CD14-positive monocyte (primary cell): ENCODE measurements at regions not wholly inside any gene's neighbourhood (a gene's known extent, or its start where the extent isn't known, plus 50 kb on each side); places are given as distances from the start of the nearest gene placed in this dataset.

Experiments used
- DNase-seq, 3 donors: peaks; one replicate each; pipeline ENCODE4 v3.0.0-alpha.2; 2011 to 2022
- H2AFZ ChIP-seq: 2 replicates; pipeline ENCODE4 v1.6.0; 2012; ENCODE audit warnings: mild to moderate bottlenecking, low read depth, low read length, inconsistent platforms; ENCODE audit not compliant: insufficient read depth, poor library complexity, severe bottlenecking
- H3K27ac ChIP-seq, 2 donors: 1 replicate in 1 of 2; 2 replicates in 1 of 2; pipeline ENCODE4 v1.5.1; 2012 to 2013; ENCODE audit warnings: low read length in 2 of 2, control low read depth in 1 of 2, inconsistent platforms in 1 of 2, low read depth in 1 of 2, mild to moderate bottlenecking in 1 of 2
- H3K27me3 ChIP-seq, 2 donors: one replicate each; pipeline versions ENCODE4 v1.6.0 to v1.6.1; 2011 to 2013; ENCODE audit warnings: low read length in 2 of 2; ENCODE audit not compliant: control insufficient read depth in 2 of 2, insufficient read depth in 2 of 2
- H3K36me3 ChIP-seq, 2 donors: replicated peaks in 1 of 2; 1 replicate in 1 of 2; 2 replicates in 1 of 2; pipeline versions ENCODE4 v1.5.1 to v1.6.1; 2012 to 2013; ENCODE audit warnings: low read length in 2 of 2, control low read depth in 1 of 2, inconsistent platforms in 1 of 2, mild to moderate bottlenecking in 1 of 2; ENCODE audit not compliant: insufficient read depth in 2 of 2, control insufficient read depth in 1 of 2
- H3K4me1 ChIP-seq, 2 donors: 1 replicate in 1 of 2; 2 replicates in 1 of 2; pipeline versions ENCODE4 v1.5.1 to v1.6.1; 2012 to 2013; ENCODE audit warnings: low read length in 2 of 2, control low read depth in 1 of 2, inconsistent platforms in 1 of 2, mild to moderate bottlenecking in 1 of 2, moderate library complexity in 1 of 2; ENCODE audit not compliant: insufficient read depth in 2 of 2, control insufficient read depth in 1 of 2
- H3K4me2 ChIP-seq: replicated peaks from 2 replicates; pipeline ENCODE3; 2012; ENCODE audit warnings: low read length, moderate library complexity, mild to moderate bottlenecking; ENCODE audit not compliant: poor library complexity, severe bottlenecking; ENCODE audit errors: extremely low read depth
- H3K4me3 ChIP-seq, 3 experiments: fragments of 200-600 bp in 1 of 3; sonication (generic) in 1 of 3; replicated peaks in 1 of 3; 1 replicate in 2 of 3; 2 replicates in 1 of 3; pipeline ENCODE4 v1.5.1; 2011 to 2013; ENCODE audit warnings: low read length in 3 of 3, mild to moderate bottlenecking in 3 of 3, control low read depth in 2 of 3, low read depth in 2 of 3, inconsistent platforms in 1 of 3, moderate library complexity in 1 of 3
- H3K79me2 ChIP-seq: 2 replicates; pipeline ENCODE4 v1.6.0; 2012; ENCODE audit warnings: mild to moderate bottlenecking, control low read depth, inconsistent platforms, low read length, moderate library complexity; ENCODE audit not compliant: insufficient read depth
- H3K9ac ChIP-seq: 2 replicates; pipeline ENCODE4 v1.6.0; 2017; ENCODE audit warnings: low read length, mild to moderate bottlenecking; ENCODE audit not compliant: insufficient read depth, poor library complexity, severe bottlenecking
- H3K9me3 ChIP-seq, 2 donors: replicated peaks in 1 of 2; 1 replicate in 1 of 2; 2 replicates in 1 of 2; pipeline versions ENCODE4 v1.5.1 to v1.6.1; 2012 to 2013; ENCODE audit warnings: low read length in 2 of 2, control low read depth in 1 of 2; ENCODE audit not compliant: control insufficient read depth in 1 of 2, insufficient read depth in 1 of 2
- H4K20me1 ChIP-seq: 2 replicates; pipeline ENCODE4 v1.6.0; 2012; ENCODE audit warnings: mild to moderate bottlenecking, low read length, control low read depth, moderate library complexity; ENCODE audit not compliant: insufficient read depth
- H3K27ac Mint-ChIP-seq, 7 donors: one replicate each; pipeline ENCODE4 v1.8.0; 2020; ENCODE audit warnings: mild to moderate bottlenecking in 7 of 7, mixed read lengths in 7 of 7, moderate library complexity in 6 of 7, inconsistent platforms in 2 of 7
- H3K27me3 Mint-ChIP-seq, 3 donors: one replicate each; pipeline ENCODE4 v1.8.0; 2021 to 2022; ENCODE audit warnings: low read depth in 3 of 3, mild to moderate bottlenecking in 3 of 3, mixed read lengths in 3 of 3, moderate library complexity in 3 of 3, inconsistent platforms in 1 of 3
- H3K36me3 Mint-ChIP-seq, 2 donors: one replicate each; pipeline ENCODE4 v1.8.0; 2020; ENCODE audit warnings: mixed read lengths in 2 of 2, inconsistent platforms in 1 of 2, mild to moderate bottlenecking in 1 of 2
- H3K4me1 Mint-ChIP-seq: one replicate; pipeline ENCODE4 v1.8.0; 2020; ENCODE audit warnings: mild to moderate bottlenecking, mixed read lengths
- H3K4me3 Mint-ChIP-seq, 2 donors: one replicate each; pipeline ENCODE4 v1.8.0; 2020; ENCODE audit warnings: mild to moderate bottlenecking in 2 of 2, mixed read lengths in 2 of 2, moderate library complexity in 1 of 2
- H3K9me3 Mint-ChIP-seq, 7 donors: one replicate each; pipeline ENCODE4 v1.8.0; 2020 to 2022; ENCODE audit warnings: mixed read lengths in 7 of 7, mild to moderate bottlenecking in 6 of 7, moderate library complexity in 6 of 7, inconsistent platforms in 2 of 7
- CTCF ChIP-seq: fragments of 200-600 bp; IDR thresholded peaks from one replicate; pipeline ENCODE4 v1.8.0; 2022; ENCODE audit warnings: antibody characterized with exemption, mild to moderate bottlenecking
- WGBS: methylation state at CpG from one replicate; pipeline ENCODE4 v1.1.5; 2013; ENCODE audit warnings: missing lambda C conversion rate; ENCODE audit not compliant: insufficient coverage; 5-methylcytosine and 5-hydroxymethylcytosine counted together
- intact Hi-C, 2 donors: fragments of 100-400 bp; cut with micrococcal nuclease; formaldehyde crosslinking; loops; one replicate each; pipeline versions ENCODE4 v1.15.0 to v1.15.1; 2023

DNA sequence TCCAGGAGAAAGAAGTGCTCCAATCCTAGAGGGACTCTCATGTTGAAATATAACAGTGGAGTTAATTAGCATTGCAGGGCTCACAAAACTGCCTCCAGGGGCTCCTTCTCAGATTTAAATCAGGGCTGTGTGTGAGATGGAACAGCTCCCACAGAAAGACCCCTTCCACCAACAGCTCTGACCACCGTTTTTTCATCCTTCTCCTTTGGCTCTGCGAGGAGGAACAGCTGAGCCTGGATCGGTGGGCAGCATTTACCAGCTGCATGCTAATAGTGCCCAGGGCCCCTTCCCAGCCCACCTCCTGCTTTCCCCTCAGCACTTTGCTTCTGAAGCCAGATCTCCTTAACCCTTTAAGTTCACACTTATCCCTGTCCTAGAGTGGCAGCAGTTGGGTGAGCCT, 119.2 kb upstream of the UBE2E1 start:
- no peaks in the 10 kb centered on the region for H3K79me2 ChIP-seq
- TF ChIP-seq CTCF: no peak
- WGBS: 90% methylated on average over 3 of the region's 3 CpGs
- H3K4me1 ChIP-seq: no peaks in the 10 kb centered on the region
- H3K36me3 ChIP-seq: no peaks in the 10 kb centered on the region
- H3K9me3 Mint-ChIP-seq: peaks cover 10 to 24% (median 15%) of the 10 kb centered on the region in 7 donors
- no peaks in the 10 kb centered on the region for H3K27me3 ChIP-seq
- peaks cover 0 to 12% of the 10 kb centered on the region in 2 donors for H3K9me3 ChIP-seq
- H3K4me3 Mint-ChIP-seq: no peak overlapping the region
- H4K20me1 ChIP-seq: no peaks in the 10 kb centered on the region
- intact Hi-C loops: no loop called here
- no peaks in the 10 kb centered on the region for H3K4me1 Mint-ChIP-seq
- peaks cover 0 to 2% (median 1%) of the 10 kb centered on the region in 3 donors for H3K27me3 Mint-ChIP-seq
- H3K4me3 ChIP-seq: no peak overlapping the region
- H2AFZ ChIP-seq: no peak overlapping the region
- DNase-seq: no peak
- H3K36me3 Mint-ChIP-seq: no peaks in the 10 kb centered on the region
- H3K4me2 ChIP-seq: no peak overlapping the region
- H3K27ac Mint-ChIP-seq: no peak overlapping the region
- no peak overlapping the region for H3K9ac ChIP-seq
- H3K27ac ChIP-seq: no peak overlapping the region

GRCh38 chr3:23691357-23691895, 114.3 kb upstream of the UBE2E1 start:
- Histone ChIP-seq H3K4me3 (no peak overlapping the region), H4K20me1 (no peaks in the 10 kb centered on the region), H3K4me2 (no peak overlapping the region), H3K36me3 (no peaks in the 10 kb centered on the region), H3K79me2 (no peaks in the 10 kb centered on the region), H3K27me3 (no peaks in the 10 kb centered on the region), H3K27ac (no peak overlapping the region), H3K4me1 (no peaks in the 10 kb centered on the region), H3K9ac (no peak overlapping the region), H2AFZ (no peak overlapping the region), H3K9me3 (peaks cover 0 to 16% of the 10 kb centered on the region in 2 donors)
- no peaks in the 10 kb centered on the region for H3K36me3 Mint-ChIP-seq
- no CpG with 5 or more reads among the region's 5 CpGs for WGBS
- H3K4me1 Mint-ChIP-seq: no peaks in the 10 kb centered on the region
- intact Hi-C loops: no loop called here
- DNase-seq: no peak
- H3K9me3 Mint-ChIP-seq: peaks cover 10 to 28% (median 16%) of the 10 kb centered on the region in 7 donors
- TF ChIP-seq CTCF: no peak
- no peak overlapping the region for H3K27ac Mint-ChIP-seq
- peaks cover 0 to 2% (median 2%) of the 10 kb centered on the region in 3 donors for H3K27me3 Mint-ChIP-seq
- no peak overlapping the region for H3K4me3 Mint-ChIP-seq
